SH-SY5Y (cell line): ENCODE measurements at regions not wholly inside any gene's neighbourhood (a gene's known extent, or its start where the extent isn't known, plus 50 kb on each side); places are given as distances from the start of the nearest gene placed in this dataset.

ENCODE experiments used
- GATA2 ChIP-seq: IDR thresholded peaks from 2 replicates; pipeline ENCODE4 v1.6.1; 2011; ENCODE audit warnings: mild to moderate bottlenecking, low read depth, low read length
- GATA3 ChIP-seq: IDR thresholded peaks from 2 replicates; pipeline ENCODE4 v1.6.1; 2011; ENCODE audit warnings: low read depth, mild to moderate bottlenecking, low read length, moderate library complexity

DNA sequence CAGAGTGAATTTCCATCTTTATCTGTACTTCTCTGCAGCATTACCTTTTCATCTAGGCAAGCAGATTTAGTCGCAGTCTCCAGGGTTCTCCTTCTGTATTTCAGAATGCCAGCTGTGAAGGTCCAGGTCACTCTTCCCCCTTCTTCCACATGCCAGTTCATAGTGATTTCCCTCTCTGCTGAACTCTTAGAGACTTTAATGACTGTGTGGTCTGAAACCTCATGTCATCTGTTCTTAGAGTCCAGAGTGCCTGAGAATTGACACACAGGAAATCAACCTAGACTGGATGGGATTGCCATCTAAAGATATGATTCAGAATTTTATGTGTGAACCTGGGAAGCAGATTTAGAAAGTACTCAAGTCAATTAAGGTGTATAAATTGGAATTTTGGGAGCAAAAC lies 248.1 kb downstream of the TPBG start:
- TF ChIP-seq GATA2, result no peak
- TF ChIP-seq GATA3, result no peak
